GM21825 (cell line): ENCODE measurements at regions not wholly inside any gene's neighbourhood (a gene's known extent, or its start where the extent isn't known, plus 50 kb on each side); places are given as distances from the start of the nearest gene placed in this dataset.
"Not testable (repeated sequence)": the region's sequence is repeated elsewhere in the genome, so short reads cannot be mapped to it uniquely, and the experiment has no call there.

ENCODE experiments used
- ATAC-seq: cut with Tn5 transposase; IDR thresholded peaks from one replicate; pipeline ENCODE4 v1.9.1; 2021; ENCODE audit warnings: mild to moderate bottlenecking, moderate library complexity; ENCODE audit not compliant: unreplicated experiment

DNA sequence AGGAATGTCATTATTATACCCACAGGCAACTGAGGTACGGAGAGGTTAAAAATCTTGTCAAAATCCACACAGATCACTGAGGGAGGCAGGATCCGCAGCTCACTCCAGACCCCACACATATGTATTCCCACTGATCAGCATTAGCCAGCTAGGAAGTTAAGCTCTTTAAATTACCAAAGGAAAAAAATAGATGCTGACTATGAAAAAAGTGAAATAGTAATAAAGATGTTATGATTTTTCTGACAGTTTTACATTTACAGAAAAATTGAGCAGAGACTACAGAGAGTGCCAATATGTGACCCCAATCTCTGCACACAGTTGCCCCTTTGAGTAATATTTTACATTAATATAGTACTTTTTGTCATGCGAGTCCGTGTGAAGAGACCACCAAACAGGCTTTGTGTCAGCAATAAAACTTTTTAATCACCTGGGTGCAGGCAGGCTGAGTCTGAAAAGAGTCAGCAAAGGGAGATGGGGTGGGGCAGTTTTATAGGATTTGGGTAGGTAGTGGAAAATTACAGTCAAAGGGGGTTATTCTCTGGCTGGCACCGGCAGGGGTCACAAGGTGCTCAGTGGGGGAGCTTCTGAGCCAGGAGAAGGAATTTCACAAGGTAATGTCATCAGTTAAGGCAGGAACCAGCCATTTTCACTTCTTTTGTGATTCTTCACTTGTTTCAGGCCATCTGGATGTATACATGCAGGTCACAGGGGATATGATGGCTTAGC is 61.9 kb upstream of the NAA35 start:
- ATAC-seq = not testable (repeated sequence)

DNA sequence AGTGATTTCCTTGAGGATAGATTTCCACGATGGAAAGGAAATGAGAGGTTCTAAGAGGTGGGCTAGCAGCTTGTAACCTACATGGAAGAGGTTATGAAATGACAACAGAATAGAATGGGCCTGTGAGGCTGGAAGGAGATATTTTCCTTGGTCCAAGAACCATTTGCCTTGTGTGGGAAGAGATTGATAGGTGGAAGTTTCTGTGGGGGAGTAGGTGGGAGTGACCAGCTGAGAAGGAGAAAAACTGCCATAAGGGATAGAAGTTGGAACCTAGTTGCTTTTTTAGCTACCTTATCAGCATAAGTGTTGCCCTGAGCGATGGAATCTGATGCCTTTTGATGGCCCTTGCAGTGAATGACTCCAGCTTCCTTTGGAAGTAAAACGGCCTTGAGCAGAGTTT is 60.4 kb upstream of the NAA35 start:
- not testable (repeated sequence) for ATAC-seq

DNA sequence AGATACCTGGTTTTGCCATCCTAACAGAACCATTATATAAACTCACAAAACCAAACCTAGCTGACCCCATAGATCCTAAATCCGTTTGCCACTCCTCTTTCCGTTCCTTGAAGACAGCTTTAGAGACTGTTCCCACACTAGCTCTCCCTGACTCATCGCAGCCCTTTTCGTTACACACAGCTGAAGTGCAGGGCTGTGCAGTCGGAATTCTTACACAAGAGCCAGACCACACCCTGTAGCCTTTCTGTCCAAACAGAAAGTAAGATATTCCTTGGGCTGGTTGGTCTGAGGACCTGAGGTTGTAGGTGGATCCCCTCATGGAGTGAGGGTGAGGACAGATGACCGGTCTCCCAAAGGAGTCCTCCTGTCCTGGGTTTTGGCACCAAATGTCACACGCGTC is 56.7 kb upstream of the NAA35 start:
- ATAC-seq = no peak

DNA sequence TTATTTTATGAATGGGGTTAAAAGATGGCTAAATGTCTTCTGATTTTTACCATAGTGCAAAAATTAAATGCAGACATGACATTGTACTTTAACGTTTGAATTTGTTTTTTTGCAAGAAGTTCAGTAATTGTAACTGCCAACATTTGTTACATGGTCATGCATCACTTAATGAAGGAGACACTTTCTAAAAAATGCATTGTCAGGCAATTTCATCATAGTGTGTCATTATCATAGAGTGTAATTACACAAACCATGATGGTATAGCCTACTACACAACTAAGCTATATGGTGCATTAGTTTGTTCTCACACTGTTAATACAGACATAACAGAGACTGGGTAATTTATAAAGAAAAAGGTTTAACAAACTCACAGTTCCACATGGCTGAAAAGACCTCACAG is 50.0 kb upstream of the NAA35 start:
- ATAC-seq = no peak
